ENCODE measurements at regions not wholly inside any gene's neighbourhood (a gene's known extent, or its start where the extent isn't known, plus 50 kb on each side); places are given as distances from the start of the nearest gene placed in this dataset.

DNA sequence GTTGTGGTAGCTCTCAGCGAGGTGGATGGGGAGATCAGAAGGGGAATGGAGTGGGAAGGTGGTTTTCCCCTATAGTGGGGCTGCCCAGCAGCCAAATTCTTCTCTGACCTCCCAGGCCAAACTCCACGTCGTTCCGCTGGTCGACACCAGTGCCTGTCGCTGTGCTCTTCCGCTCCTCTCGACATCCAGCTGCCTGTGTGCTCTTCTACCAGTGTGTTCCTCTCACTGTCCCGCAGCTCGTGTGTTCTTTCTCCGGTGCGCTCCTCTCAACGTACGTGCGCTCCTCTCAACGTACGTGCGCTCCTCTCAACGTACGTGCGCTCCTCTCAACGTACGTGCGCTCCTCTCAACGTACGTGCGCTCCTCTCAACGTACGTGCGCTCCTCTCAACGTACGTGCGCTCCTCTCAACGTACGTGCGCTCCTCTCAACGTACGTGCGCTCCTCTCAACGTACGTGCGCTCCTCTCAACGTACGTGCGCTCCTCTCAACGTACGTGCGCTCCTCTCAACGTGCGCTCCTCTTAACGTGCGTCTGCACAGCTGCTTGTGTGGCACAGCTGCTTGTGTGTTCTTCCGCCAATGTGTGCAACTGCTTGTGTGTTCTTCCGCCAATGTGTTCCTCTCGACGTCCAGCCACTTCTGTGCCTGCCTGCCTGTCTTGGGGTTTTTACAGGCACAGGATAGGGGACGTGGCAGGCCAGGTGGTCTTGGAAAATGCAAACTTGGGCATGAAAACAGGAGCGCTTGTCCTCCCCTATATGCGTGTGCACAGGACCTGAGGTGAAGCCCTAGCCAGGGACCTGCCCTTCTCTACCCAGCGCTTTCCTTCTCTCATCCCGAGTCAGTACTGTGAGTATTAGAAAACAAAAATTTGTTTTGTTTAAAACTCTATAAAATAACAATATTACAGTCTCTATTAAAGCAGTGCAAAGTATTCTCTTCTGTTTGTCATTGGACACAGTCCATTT lies 991.1 kb downstream of the GBE1 start:
- TF ChIP-seq, protein P1, sequence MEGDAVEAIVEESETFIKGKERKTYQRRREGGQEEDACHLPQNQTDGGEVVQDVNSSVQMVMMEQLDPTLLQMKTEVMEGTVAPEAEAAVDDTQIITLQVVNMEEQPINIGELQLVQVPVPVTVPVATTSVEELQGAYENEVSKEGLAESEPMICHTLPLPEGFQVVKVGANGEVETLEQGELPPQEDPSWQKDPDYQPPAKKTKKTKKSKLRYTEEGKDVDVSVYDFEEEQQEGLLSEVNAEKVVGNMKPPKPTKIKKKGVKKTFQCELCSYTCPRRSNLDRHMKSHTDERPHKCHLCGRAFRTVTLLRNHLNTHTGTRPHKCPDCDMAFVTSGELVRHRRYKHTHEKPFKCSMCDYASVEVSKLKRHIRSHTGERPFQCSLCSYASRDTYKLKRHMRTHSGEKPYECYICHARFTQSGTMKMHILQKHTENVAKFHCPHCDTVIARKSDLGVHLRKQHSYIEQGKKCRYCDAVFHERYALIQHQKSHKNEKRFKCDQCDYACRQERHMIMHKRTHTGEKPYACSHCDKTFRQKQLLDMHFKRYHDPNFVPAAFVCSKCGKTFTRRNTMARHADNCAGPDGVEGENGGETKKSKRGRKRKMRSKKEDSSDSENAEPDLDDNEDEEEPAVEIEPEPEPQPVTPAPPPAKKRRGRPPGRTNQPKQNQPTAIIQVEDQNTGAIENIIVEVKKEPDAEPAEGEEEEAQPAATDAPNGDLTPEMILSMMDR (IDR thresholded peaks at IDR 0.05): no peak
- no peak for TF ChIP-seq POLR2AphosphoS5 (IDR thresholded peaks at IDR 0.05)
- TF ChIP-seq POLR2A (IDR thresholded peaks at IDR 0.05; ENCODE audit: low read depth): no peak

Data from esophagus muscularis mucosa (tissue), 3 donors.